ENCODE measurements at regions not wholly inside any gene's neighbourhood (a gene's known extent, or its start where the extent isn't known, plus 50 kb on each side); places are given as distances from the start of the nearest gene placed in this dataset.

DNA sequence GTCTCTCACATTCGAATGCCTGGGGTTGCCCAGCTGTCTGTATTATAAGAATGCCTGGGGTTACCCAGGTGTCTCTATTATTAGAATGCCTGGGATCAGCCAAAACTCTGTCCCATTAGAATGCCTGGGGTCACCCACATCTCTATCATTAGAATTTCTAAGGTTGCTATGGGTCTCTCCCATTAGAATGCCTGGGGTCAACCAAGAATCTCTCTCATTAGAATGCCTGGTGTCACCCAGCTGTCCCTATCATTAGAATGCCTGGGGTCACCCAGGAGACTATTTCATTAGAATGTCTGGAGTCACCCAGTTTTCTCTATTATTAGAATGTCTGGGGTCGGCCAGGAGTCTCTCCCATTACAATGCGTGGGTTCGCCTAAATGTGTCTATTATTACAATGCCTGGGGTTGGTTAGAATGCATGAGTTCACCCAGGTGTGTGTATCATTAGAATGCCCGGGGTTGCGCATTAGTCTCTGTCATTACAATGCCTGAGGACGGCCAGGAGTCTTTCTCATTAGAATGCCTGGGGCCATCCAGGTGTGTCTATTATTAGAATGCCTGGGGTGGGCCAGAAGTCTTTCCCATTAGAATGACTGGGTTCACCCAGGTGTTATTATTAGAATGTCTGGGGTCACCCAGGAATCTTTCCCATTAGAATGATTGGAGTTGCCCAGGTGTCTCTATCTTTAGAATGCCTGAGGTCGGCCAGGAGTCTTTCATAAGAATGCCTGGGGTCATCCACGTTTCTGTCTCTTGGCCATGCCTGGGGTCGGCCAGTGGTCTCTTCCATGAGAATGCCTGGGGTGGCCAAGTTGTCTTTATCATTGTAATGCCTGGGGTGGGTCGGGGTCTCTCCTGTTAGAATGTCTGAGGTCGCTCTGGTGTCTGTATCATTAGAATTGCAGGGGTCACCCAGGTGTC, 59.6 kb downstream of the RNF187 start:
- no peak for DNase-seq

- DNase-seq, result no peak
These were observed 60.2 kb downstream of the RNF187 start for GRCh38 chr1:228547464-228547792.

DNA sequence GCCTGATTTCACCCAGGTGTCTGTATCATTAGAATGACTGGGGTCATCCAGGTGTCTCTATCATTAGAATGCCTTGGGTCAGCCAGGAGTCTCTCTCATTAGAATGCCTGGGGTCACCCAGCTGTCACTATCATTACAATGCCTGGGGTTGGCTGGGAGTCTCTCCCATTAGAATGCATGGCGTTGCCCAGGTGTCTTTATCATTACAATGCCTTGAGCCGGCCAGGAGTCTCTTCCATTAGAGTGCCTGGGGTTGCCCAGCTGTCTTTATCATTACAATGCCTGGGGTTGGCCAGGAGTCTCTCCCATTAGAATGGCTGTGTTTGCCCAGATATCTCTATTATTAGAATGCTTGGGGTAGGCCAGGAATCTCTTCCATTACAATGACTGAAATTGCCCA, 61.6 kb downstream of the RNF187 start:
- no peak for DNase-seq

GRCh38 chr1:228552596-228553176, 65.5 kb downstream of the RNF187 start:
- DNase-seq, result no peak

DNA sequence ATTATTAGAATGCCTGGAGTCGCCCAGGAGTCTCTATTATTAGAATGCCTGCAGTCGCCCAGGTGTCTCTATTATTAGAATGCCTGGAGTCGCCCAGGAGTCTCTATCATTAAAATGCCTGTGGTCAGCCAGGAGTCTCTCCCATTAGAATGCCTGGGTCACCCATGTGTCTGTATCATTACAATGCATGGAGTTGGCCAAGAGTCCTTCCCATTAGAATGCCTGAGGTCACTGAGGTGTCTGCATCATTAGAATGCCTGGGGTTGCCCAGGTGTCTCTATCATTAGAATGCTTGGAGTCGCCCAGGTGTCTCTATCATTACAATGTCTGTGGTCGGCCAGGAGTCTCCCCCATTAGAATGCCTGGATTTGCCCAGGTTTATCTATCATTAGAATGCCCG, 66.9 kb downstream of the RNF187 start:
- DNase-seq, result no peak

DNA sequence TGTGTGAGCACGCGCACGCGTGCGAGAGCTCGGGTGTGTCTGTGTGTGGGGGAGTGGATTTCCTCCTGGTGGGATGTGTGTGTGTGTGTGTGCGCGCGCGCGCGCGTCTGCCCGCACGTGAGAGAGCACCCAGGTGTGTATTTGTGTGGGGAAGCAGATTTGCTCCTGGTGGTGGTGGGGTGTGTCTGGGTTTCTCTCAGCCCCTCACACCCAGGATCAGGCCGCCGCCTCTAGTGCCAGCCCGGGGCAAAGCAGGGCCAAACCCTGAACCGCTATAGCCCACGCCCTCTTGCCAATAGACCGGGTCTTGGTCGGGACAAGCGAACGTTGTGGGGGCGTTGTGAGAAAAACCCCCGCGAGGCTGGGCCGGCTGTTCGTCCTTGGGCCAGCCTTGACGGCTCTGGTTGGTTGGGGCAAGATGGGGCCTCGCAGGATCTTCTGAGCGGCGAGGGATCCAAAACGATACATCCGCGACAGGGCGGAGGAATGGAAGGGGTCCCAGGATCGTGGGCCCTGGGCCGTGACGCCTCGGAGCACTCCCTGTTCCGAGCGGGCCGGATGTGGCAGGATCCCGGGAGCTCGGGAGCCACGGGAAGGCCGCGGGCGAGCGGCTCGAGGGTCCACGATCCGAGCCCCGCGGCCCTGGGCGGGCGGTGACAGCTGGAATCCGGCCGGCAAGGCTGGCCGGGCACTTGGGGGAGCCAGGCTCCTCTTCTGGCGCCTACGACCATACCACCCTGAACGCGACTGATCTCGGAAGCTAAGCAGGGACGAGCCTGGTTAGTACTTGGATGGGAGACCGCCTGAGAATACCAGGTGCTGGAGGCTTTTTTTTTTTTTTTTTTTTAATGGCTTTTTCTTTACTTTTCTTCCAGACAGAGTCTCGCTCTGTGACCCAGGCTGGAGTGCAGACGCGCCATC, 68.2 kb downstream of the RNF187 start:
- no peak for DNase-seq

GRCh38 chr1:228556634-228557430, 69.7 kb downstream of the RNF187 start:
- DNase-seq, result peak; percentile 24

All from T-helper 9 cell (primary cell).